HAP-1 (cell line): ENCODE measurements at regions not wholly inside any gene's neighbourhood (a gene's known extent, or its start where the extent isn't known, plus 50 kb on each side); places are given as distances from the start of the nearest gene placed in this dataset.

Experiments
- DNase-seq, 2 experiments: peaks; one replicate each; pipeline ENCODE4 v3.0.0-alpha.2; 2016 to 2020; ENCODE audit warnings: low spot score in 2 of 2
- H3K27me3 ChIP-seq: fragments of 250-450 bp; sonication (Bioruptor Pico); 2 replicates; pipeline ENCODE4 v1.5.1; 2020; ENCODE audit warnings: low read depth, mild to moderate bottlenecking, moderate library complexity
- H3K36me3 ChIP-seq: fragments of 250-450 bp; sonication (Bioruptor Pico); replicated peaks from 2 replicates; pipeline ENCODE4 v1.5.1; 2020; ENCODE audit warnings: mild to moderate bottlenecking
- H3K4me1 ChIP-seq: fragments of 250-450 bp; sonication (Bioruptor Pico); 2 replicates; pipeline ENCODE4 v1.5.1; 2020; ENCODE audit warnings: mild to moderate bottlenecking
- H3K4me3 ChIP-seq: fragments of 250-450 bp; sonication (Bioruptor Pico); 2 replicates; pipeline ENCODE4 v1.5.1; 2020; ENCODE audit warnings: mild to moderate bottlenecking, moderate library complexity
- H3K9me3 ChIP-seq: fragments of 250-450 bp; sonication (Bioruptor Pico); 2 replicates; pipeline ENCODE4 v1.5.1; 2020; ENCODE audit warnings: mild to moderate bottlenecking, moderate library complexity
- in situ Hi-C: fragments of 300-500 bp; cut with MboI; formaldehyde crosslinking; loops from 3 replicates; pipeline ENCODE4 v1.14.3; 2020; ENCODE audit warnings: low sequenced_read_pairs, inconsistent platforms, mixed read lengths

GRCh38 chr13:50366488-50367174, 351.4 kb downstream of the KCNRG start:
- Histone ChIP-seq H3K27me3 (no peaks in the 10 kb centered on the region), H3K9me3 (no peaks in the 10 kb centered on the region), H3K36me3 (no peaks in the 10 kb centered on the region), H3K4me3 (no peak overlapping the region), H3K4me1 (peaks cover 17% of the 10 kb centered on the region)
- in situ Hi-C loops, result no loop called here
- no peak for DNase-seq

DNA sequence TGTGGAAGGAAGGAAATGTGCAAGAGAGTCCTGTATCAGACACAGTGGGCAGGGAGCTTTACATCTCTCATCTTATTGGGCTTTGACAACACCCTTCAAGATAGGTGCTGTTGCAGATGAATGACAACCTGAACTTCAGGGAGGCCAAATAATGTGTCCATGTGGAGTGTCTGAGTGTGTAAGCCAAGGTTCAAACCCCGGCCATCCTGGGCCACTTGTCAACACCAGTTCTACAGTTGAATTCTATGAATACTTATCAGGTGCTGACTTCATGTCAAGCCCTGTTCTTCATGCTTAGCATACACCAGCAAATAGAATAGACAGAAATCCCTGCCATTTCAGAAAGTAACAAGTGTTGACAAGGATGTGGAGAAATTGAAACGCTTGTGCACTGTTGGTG, 354.4 kb downstream of the KCNRG start:
- no peaks in the 10 kb centered on the region for H3K9me3 ChIP-seq
- DNase-seq, result no peak
- H3K36me3 ChIP-seq, result no peaks in the 10 kb centered on the region
- H3K4me3 ChIP-seq, result no peak overlapping the region
- no peaks in the 10 kb centered on the region for H3K27me3 ChIP-seq
- in situ Hi-C loops, result no loop called here
- H3K4me1 ChIP-seq, result peaks cover 12% of the 10 kb centered on the region

DNA sequence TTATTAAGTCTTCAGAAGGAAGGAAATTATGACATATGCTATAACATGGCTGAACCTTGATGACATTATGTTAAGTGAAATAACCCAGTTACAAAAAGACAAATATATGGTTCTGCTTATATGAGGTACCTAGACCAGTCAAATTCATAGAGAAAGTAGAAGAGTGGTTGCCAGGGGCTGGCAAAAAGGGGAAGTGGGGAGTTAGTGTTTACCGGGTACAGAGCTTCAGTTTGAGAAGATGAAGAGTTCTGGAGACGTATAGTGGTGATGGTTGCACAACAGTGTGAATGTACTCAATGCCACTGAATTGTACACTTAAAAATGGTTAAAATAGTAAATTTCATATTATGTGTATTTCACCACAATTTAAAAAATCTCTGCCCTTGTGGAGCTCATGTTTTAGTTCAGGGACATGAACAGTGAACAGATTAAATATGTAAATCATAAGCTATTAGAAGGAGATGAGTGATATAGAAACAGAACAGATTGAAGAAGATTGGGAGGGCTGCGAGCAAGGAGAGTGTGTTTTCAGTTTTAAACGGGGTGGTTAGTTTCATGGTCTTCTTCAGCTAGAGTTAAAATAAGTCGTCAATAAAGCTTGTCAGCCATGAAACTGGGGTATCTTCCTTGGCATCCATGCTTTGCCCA, 355.2 kb downstream of the KCNRG start:
- in situ Hi-C loops, result no loop called here
- DNase-seq, result no peak

DNA sequence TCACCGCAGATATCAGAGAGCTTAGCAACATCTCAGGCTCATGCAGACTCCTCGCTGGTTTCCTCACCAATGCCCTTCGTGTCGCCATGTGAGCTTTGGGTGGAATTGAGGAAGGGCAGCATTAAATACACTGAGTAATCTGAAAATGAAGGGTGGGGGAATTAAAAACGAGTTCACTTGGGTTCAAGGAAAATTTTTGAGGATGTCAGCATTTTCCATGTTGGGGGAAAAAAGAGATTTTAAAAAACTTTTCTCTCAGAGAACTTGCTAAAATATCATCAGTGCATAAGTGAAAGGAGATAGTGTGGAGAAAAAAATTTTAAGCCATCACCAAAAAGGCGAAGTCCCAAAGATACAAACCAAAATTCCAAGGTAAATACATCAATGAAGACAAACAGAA, 359.3 kb downstream of the KCNRG start:
- peaks cover 17% of the 10 kb centered on the region for H3K4me1 ChIP-seq
- H3K9me3 ChIP-seq, result no peaks in the 10 kb centered on the region
- no peak for DNase-seq
- no peaks in the 10 kb centered on the region for H3K27me3 ChIP-seq
- in situ Hi-C loops, result no loop called here
- no peak overlapping the region for H3K4me3 ChIP-seq
- H3K36me3 ChIP-seq, result no peaks in the 10 kb centered on the region

More for the DNA sequence above, 355.2 kb downstream of the KCNRG start:
- H3K9me3 ChIP-seq, result no peaks in the 10 kb centered on the region
- H3K36me3 ChIP-seq, result no peaks in the 10 kb centered on the region
- no peaks in the 10 kb centered on the region for H3K27me3 ChIP-seq
- peaks cover 12% of the 10 kb centered on the region for H3K4me1 ChIP-seq
- H3K4me3 ChIP-seq, result no peak overlapping the region

DNA sequence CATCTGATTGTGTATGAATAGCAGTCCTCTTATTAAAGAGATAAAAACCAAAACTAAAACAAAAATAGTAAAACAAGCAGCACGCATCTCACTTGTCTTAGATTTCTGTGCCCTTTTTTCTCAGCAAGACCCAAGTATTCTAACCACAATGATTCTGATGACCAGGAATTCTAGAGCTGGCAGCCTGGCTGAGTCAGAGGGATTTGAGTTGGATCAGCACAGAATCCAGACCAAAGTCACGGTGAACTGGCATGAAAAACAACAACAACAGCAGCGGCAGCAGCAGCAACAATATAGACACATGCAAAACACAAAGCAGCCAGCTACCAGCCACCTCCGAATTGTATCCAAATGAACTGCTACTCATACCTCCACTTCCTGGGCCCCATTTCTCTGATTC, 360.5 kb downstream of the KCNRG start:
- in situ Hi-C loops, result no loop called here
- H3K4me1 ChIP-seq, result peaks cover 17% of the 10 kb centered on the region
- no peaks in the 10 kb centered on the region for H3K27me3 ChIP-seq

DNA sequence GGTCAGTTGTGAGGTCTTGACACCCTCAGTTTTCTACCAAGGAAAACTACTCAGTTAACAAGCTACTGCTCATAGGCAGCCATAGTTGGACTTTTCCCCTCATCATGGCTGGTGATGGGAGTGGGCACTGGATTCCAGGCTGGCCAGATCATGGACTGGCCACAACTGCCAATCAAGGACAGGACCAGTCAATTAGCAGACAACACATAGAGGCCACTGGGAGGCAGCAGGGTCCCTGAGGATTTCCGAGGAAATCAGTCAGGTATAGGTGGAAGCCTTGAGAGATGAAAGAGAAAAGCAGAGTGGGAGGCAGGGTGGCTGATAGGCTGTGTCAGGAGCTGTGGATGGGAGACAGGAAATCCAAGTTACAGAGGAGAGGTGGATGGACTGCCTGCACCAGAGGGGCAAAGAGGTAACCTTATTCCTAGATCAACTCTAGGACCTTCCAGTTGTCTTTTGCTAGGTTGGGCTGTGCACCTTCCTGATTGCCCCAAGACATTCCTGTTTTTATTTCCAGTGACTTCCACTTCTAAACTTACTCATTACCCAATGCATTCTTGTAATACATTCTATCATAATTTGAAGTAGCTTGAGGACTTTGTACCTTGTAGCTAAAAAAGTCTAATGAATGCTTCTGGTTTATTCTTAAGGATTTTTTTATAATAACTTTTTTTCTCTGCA, 361.8 kb downstream of the KCNRG start:
- DNase-seq, result no peak
- H3K36me3 ChIP-seq, result no peaks in the 10 kb centered on the region
- peaks cover 17% of the 10 kb centered on the region for H3K4me1 ChIP-seq
- in situ Hi-C loops, result no loop called here
- no peaks in the 10 kb centered on the region for H3K27me3 ChIP-seq
- H3K4me3 ChIP-seq, result no peak overlapping the region
- peaks cover 5% of the 10 kb centered on the region; the same call in 1 of the 2 replicates for H3K9me3 ChIP-seq

More for the DNA sequence above, 360.5 kb downstream of the KCNRG start:
- Histone ChIP-seq H3K36me3 (no peaks in the 10 kb centered on the region), H3K4me3 (no peak overlapping the region), H3K9me3 (peaks cover 3% of the 10 kb centered on the region; the same call in 1 of the 2 replicates)
- DNase-seq, result no peak

DNA sequence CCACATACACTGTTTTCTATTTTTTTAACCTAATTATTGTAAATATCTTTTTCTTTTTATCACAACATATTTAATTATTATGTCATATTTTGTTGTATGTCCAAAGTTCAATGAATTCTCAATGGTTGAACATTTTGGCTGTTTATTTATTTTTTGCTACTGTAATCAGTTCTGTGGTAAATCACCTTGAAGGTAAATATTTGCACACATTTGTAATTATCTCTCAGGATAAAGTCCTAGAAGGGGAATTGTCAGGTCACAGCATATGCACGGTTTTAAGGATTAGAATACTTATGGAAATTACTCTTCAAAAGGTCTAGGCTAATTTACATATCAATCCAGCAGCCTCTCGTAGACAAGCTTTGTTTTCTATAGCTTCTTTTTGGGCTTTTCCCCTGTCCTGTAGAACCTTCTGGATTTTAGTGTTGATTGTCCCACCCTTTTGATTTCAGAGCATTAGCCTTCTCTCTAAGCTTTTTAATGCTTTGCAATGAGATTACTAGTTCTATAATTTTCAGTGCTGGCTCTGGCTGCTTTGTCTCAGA, 362.6 kb downstream of the KCNRG start:
- no peak overlapping the region for H3K4me3 ChIP-seq
- H3K27me3 ChIP-seq, result no peaks in the 10 kb centered on the region
- H3K9me3 ChIP-seq, result peaks cover 5% of the 10 kb centered on the region; the same call in 1 of the 2 replicates
- in situ Hi-C loops, result no loop called here
- H3K4me1 ChIP-seq, result peaks cover 17% of the 10 kb centered on the region
- H3K36me3 ChIP-seq, result no peaks in the 10 kb centered on the region
- peak in 1 of 2 experiments; percentile 95 for DNase-seq

- no peaks in the 10 kb centered on the region for H3K27me3 ChIP-seq
- no peak overlapping the region for H3K4me3 ChIP-seq
- peaks cover 5% of the 10 kb centered on the region; the same call in 1 of the 2 replicates for H3K9me3 ChIP-seq
- H3K4me1 ChIP-seq, result peaks cover 17% of the 10 kb centered on the region
- in situ Hi-C loops, result no loop called here
- H3K36me3 ChIP-seq, result no peaks in the 10 kb centered on the region
- peak; percentile 28 to 51 for DNase-seq
Measured at GRCh38 chr13:50378509-50379044, 363.3 kb downstream of the KCNRG start.

DNA sequence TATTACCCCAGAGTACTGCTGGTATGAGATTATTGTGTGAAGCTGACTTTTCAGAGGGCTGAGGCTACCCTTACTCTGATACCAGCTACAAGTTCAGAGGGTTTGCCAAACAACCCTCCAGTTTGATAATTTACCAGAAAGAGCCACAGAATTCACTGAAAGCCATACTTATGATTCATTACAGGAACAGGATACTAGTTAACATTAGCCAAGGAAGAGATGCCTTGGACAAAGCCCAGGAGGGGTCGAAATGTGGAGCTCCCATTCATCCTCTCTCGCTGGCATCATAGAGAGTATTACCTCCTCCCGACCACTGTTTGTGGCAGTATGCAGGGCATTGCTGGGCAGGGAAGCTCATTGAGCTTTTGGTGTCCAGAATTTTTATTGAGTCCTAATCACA, 364.3 kb downstream of the KCNRG start:
- Histone ChIP-seq H3K36me3 (no peaks in the 10 kb centered on the region), H3K4me3 (no peak overlapping the region), H3K27me3 (no peaks in the 10 kb centered on the region), H3K4me1 (peaks cover 17% of the 10 kb centered on the region), H3K9me3 (peaks cover 5% of the 10 kb centered on the region; the same call in 1 of the 2 replicates)
- no peak for DNase-seq
- in situ Hi-C loops, result no loop called here

GRCh38 chr13:50380905-50381304, 365.7 kb downstream of the KCNRG start:
- in situ Hi-C loops, result no loop called here

GRCh38 chr13:50382511-50382910, 367.3 kb downstream of the KCNRG start:
- H3K4me1 ChIP-seq, result peaks cover 18% of the 10 kb centered on the region
- in situ Hi-C loops, result no loop called here

More at GRCh38 chr13:50380905-50381304, 365.7 kb downstream of the KCNRG start:
- no peaks in the 10 kb centered on the region for H3K27me3 ChIP-seq
- H3K4me3 ChIP-seq, result no peak overlapping the region
- H3K9me3 ChIP-seq, result peaks cover 5% of the 10 kb centered on the region; the same call in 1 of the 2 replicates
- peaks cover 17% of the 10 kb centered on the region for H3K4me1 ChIP-seq
- no peaks in the 10 kb centered on the region for H3K36me3 ChIP-seq
- no peak for DNase-seq

GRCh38 chr13:50382951-50383350, 367.7 kb downstream of the KCNRG start:
- no peak for DNase-seq
- H3K27me3 ChIP-seq, result no peaks in the 10 kb centered on the region
- no peaks in the 10 kb centered on the region for H3K36me3 ChIP-seq
- H3K4me1 ChIP-seq, result peaks cover 15% of the 10 kb centered on the region
- in situ Hi-C loops, result no loop called here
- H3K9me3 ChIP-seq, result peaks cover 5% of the 10 kb centered on the region; the same call in 1 of the 2 replicates
- no peak overlapping the region for H3K4me3 ChIP-seq

More at GRCh38 chr13:50382511-50382910, 367.3 kb downstream of the KCNRG start:
- no peak overlapping the region for H3K4me3 ChIP-seq
- peaks cover 5% of the 10 kb centered on the region; the same call in 1 of the 2 replicates for H3K9me3 ChIP-seq
- H3K36me3 ChIP-seq, result no peaks in the 10 kb centered on the region
- no peak for DNase-seq
- no peaks in the 10 kb centered on the region for H3K27me3 ChIP-seq

DNA sequence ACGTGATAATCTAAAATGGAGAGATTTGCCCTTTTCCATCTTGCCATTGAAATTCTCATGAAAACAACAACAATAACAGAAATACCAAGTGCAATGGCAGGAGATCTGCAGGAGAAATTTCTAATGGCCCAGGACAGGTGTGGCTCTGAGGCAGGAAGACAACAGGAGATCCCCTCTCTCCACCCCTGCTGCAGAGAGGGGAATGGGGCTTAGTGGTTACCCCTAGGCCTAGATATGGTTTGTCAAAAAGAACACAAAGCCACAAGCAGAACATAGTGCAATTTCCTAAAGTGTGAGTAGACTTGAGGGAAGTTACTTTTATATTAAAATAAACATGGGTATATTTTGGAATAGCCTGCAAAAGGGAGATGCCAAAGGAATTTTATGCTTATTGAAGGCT, 369.5 kb downstream of the KCNRG start:
- in situ Hi-C loops, result no loop called here
- H3K27me3 ChIP-seq, result no peaks in the 10 kb centered on the region
- H3K36me3 ChIP-seq, result no peaks in the 10 kb centered on the region
- peaks cover 5% of the 10 kb centered on the region; the same call in 1 of the 2 replicates for H3K9me3 ChIP-seq
- peaks cover 6% of the 10 kb centered on the region for H3K4me1 ChIP-seq
- DNase-seq, result no peak
- no peak overlapping the region for H3K4me3 ChIP-seq
